ENCODE measurements at regions not wholly inside any gene's neighbourhood (a gene's known extent, or its start where the extent isn't known, plus 50 kb on each side); places are given as distances from the start of the nearest gene placed in this dataset.

- TF ChIP-seq, protein P1, sequence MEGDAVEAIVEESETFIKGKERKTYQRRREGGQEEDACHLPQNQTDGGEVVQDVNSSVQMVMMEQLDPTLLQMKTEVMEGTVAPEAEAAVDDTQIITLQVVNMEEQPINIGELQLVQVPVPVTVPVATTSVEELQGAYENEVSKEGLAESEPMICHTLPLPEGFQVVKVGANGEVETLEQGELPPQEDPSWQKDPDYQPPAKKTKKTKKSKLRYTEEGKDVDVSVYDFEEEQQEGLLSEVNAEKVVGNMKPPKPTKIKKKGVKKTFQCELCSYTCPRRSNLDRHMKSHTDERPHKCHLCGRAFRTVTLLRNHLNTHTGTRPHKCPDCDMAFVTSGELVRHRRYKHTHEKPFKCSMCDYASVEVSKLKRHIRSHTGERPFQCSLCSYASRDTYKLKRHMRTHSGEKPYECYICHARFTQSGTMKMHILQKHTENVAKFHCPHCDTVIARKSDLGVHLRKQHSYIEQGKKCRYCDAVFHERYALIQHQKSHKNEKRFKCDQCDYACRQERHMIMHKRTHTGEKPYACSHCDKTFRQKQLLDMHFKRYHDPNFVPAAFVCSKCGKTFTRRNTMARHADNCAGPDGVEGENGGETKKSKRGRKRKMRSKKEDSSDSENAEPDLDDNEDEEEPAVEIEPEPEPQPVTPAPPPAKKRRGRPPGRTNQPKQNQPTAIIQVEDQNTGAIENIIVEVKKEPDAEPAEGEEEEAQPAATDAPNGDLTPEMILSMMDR (optimal IDR thresholded peaks at IDR 0.05 in 1 of 3, IDR thresholded peaks at IDR 0.05 in 1 of 3, conservative IDR thresholded peaks at IDR 0.05 in 1 of 3; ENCODE audit: extremely low read depth in 1 of 3, insufficient read depth in 2 of 3, low read length in 3 of 3) = no peak
- TF ChIP-seq EZH2 (IDR thresholded peaks at IDR 0.05; ENCODE audit: low read length) = no peak
Observed at GRCh38 chr3:173267716-173268115, 126.7 kb upstream of the SPATA16 start.
